H1 (cell line): ENCODE measurements at regions not wholly inside any gene's neighbourhood (a gene's known extent, or its start where the extent isn't known, plus 50 kb on each side); places are given as distances from the start of the nearest gene placed in this dataset.

Experiments
- CBX5 ChIP-seq: fragments of 300-800, 300-1000 bp; sonication (generic); IDR thresholded peaks from 2 replicates; pipeline ENCODE4 v1.7.1; 2016; ENCODE audit warnings: antibody characterized with exemption, low read length, low read depth
- GTF2F1 ChIP-seq: IDR thresholded peaks from 2 replicates; pipeline ENCODE4 v1.6.1; 2012; ENCODE audit warnings: low read depth, low read length, improper control_type of control experiment, borderline replicate concordance
- KDM5A ChIP-seq: fragments of 200-600 bp; IDR thresholded peaks from 2 replicates; pipeline ENCODE4 v1.7.1; 2012; ENCODE audit warnings: mild to moderate bottlenecking, low read length, inconsistent platforms, mixed read lengths
- POLR2AphosphoS5 ChIP-seq: IDR thresholded peaks from 2 replicates; pipeline ENCODE4 v1.6.1; 2011; ENCODE audit warnings: low read depth, low read length
- RXRA ChIP-seq: IDR thresholded peaks from 2 replicates; pipeline ENCODE4 v1.6.1; 2011; ENCODE audit warnings: low read depth, mild to moderate bottlenecking, low read length, moderate library complexity; ENCODE audit not compliant: insufficient read depth
- SIN3A ChIP-seq, 2 experiments: IDR thresholded peaks in 1 of 2; conservative IDR thresholded peaks in 1 of 2; 2 replicates each; pipeline ENCODE4 v1.6.1; 2011 to 2012; ENCODE audit warnings: low read length in 2 of 2, improper control_type of control experiment in 1 of 2, low read depth in 1 of 2, mild to moderate bottlenecking in 1 of 2
- TAF1 ChIP-seq: IDR thresholded peaks from 2 replicates; pipeline ENCODE4 v1.6.1; 2011; ENCODE audit warnings: mild to moderate bottlenecking, low read depth, low read length

GRCh38 chr1:5151511-5151910 lies 497.1 kb downstream of the AJAP1 start (continued):
- TF ChIP-seq TAF1 (no peak), CBX5 (no peak), SIN3A (conservative IDR thresholded peaks at IDR 0.05 in 1 of 2, IDR thresholded peaks at IDR 0.05 in 1 of 2; ENCODE audit: low read depth in 1 of 2, low read length in 2 of 2) (no peak), RXRA (no peak), GTF2F1 (no peak), KDM5A (no peak), POLR2AphosphoS5 (no peak)
